Renal pelvis (tissue), 1 donor: ENCODE measurements at regions not wholly inside any gene's neighbourhood (a gene's known extent, or its start where the extent isn't known, plus 50 kb on each side); places are given as distances from the start of the nearest gene placed in this dataset.

Experiments used
- DNase-seq: peaks from one replicate; pipeline ENCODE4 v3.0.0-alpha.2; 2013

DNA sequence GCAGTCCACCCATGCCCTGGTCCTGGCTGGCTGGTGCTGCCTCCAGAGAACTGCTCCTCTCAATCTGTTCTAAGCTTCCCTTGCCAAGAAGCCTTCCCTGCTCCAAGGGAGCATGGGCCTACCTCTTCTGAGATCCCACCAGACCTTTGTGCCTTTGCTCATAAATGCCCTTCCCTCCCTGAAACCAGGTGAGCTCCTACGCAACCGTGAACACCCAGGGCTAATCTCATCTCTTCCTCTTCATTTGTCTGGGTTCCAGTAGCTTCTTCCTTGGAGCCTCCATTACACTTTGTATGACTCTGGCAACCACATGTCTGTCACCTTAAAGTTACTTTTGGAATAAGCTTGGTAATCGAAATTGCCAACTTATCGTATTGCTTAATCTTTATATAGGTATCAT, 270.6 kb downstream of the PBX3 start:
- DNase-seq, result no peak

GRCh38 chr9:126020836-126021235, 273.7 kb downstream of the PBX3 start:
- no peak for DNase-seq

DNA sequence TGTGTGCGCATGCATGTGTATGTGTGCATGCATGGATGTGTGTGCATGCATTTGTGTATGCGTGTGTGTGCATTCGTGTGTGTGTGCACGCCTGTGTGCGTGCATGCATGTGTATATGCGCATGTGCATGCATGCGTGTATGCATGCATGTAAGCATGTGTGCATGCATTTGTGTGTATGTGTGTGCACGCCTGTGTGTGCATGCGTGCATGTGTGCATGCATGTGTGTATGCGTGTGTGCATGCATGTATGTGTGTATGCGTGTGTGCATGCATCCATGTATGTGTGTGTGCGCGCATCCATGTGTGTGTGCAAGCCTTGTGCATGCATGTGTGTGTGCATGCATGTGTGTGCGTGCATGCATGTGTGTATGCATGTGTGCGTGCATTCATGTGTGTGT, 276.8 kb downstream of the PBX3 start:
- no peak for DNase-seq

GRCh38 chr9:126024581-126025230, 277.5 kb downstream of the PBX3 start:
- DNase-seq, result no peak

DNA sequence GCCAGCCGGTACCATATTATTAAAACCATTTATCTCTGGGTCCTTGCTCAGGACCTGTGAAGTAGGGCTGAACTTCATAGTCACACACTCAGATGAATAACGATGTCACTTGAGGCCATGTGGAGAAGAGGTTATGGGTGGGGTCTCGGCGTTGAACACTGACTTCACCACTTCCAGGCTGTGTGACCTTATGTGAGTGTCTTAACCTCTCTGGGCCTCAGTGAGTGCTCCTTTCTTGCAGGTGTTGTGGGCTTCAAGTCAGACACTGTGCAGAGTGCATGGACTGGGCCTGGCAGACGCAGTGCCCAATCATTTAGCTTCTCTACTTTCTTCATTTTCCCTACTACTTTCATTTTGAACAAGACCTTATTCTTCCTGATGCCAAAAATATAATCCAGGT, 278.8 kb downstream of the PBX3 start:
- no peak for DNase-seq

DNA sequence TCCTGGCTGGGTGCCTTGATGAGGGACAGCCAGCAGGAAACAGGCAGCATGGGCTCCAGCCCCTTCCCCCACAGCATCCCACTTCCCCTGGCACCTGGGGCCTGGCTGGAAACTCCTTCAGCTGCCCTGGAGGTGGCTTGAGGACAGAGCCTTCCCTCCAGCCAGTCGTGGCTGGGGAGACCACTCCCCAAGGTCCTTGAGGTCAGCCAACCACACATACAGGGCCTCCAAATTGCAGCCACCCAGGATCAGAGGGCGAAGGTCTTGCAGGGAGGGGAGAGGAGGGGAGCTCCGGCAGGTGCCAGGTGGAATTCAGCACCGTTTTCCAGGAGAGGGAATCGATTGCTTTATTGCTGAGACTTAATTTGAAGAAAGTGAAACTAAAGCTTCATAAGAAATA, 280.4 kb downstream of the PBX3 start:
- DNase-seq, result no peak

DNA sequence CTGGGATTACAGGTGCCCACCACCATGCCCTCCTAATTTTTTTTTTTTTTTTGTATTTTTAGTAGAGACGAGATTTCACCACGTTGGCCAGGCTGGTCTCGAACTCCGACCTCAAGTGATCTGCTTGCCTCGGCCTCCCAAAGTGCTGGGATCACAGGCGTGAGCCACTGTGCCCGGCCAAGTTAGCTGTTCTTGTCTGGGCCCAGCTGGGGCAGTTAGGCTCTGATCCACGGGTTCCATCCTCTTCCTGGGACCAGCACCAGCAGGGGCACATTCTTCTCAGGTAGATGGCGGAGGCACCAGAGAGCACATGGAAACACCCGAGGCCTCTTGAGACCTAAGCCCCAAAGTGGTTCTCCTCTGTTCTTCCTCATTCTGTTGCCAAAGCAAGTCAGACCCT, 281.6 kb downstream of the PBX3 start:
- DNase-seq, result no peak

DNA sequence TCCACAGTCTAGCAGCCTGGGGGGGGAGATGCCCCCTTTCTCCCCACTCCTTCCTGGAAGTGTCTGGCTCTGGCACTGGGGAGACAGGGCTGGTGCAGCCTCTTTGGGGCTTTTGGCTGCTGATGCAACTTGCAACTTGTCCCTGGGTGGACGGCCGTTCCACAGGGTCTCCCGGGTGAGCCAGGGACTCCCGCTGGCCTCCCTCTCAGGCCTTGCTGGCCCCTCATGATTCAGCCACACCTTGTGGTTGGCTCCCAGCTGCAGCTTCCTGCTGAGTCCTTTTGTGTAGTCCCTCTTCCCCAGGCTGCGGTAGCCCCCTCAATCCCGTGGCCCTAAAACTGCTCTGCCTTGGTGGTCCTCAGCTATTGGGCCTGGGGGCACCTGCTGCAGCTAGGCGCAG, 283.5 kb downstream of the PBX3 start:
- DNase-seq, result no peak

- DNase-seq, result no peak
Measured at GRCh38 chr9:126031116-126031515, 283.9 kb downstream of the PBX3 start.

GRCh38 chr9:126032135-126032534, 285.0 kb downstream of the PBX3 start:
- DNase-seq, result no peak

DNA sequence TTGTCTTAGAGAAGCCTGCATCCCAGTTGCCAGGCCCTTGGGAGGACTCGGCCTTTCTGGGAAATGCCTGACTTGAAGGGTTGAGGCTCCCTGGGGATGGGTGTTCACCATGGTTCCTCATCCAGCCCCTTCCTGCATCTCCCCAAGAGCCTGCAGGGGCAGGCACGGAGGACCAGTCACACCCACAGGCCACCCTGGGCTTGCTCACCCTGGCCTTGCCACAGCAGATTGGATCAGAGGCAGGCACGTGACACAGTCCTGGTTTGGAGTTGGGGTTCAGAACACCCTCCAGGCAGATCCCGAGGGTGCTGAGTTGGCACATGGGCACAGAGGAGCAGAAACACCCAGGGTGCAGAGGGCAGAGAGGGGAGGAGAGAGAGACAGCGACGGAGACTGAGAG, 286.1 kb downstream of the PBX3 start:
- no peak for DNase-seq

DNA sequence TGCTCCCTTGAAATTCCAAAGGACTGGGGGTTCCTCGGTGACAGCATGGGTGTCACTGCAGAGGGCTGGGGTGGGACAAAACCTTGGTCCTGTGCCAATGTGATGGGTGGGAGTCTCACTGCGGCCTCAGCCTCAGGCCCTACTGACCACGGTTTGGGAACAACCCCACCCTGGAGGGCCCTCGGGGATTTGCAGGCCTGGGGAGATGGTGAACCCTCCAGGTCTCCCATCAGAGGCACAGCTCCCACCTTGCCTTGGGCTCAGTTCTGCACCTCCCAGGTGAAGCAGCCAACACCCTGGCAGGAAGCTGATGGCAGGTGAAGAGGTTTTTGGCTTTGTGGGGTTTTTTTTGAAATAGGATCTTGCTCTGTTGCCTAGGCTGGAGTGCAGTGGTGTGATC, 286.8 kb downstream of the PBX3 start:
- no peak for DNase-seq

DNA sequence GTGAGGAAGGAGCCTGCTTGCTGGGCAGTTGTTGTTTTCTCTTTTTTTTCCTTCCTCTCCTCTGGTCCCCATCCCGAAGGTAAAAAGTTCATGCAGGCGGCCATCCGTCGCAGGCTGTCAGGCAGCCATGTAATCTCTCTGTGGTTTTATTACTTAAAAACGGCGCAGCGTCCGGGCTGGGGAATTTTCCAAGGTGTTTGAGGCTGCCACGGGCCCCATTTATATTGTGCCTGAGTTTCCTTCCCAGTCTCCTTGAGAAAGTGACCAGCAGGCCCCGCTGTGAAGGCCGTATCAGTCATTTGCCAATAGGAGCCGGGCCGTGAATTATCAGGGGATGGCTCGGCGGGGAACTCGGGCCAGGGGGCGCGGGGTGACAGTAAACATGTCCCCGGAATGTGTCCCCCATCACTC, 289.7 kb downstream of the PBX3 start:
- peak; percentile 57 for DNase-seq

- DNase-seq, result no peak
Measured at GRCh38 chr9:126038790-126039189, 287.8 kb upstream of the MVB12B start.

DNA sequence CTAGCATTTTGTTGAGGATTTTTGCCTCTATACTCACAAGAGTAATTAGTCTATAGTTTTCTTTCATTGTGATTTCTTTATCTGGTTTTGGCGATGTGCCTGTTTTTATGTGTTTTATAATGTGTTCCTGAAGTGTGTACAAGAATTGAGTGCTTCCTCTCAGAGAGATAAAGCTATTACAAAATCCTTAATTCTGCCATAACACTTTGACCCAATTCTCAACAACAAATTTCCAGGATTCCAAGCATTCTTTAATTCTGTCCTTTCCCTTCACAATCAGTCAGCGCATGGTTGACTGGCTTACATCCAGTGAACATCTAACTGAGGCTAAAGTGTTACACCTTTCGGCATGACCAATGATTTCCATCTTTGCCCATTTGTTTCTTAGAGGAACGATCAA, 282.9 kb upstream of the MVB12B start:
- no peak for DNase-seq

DNA sequence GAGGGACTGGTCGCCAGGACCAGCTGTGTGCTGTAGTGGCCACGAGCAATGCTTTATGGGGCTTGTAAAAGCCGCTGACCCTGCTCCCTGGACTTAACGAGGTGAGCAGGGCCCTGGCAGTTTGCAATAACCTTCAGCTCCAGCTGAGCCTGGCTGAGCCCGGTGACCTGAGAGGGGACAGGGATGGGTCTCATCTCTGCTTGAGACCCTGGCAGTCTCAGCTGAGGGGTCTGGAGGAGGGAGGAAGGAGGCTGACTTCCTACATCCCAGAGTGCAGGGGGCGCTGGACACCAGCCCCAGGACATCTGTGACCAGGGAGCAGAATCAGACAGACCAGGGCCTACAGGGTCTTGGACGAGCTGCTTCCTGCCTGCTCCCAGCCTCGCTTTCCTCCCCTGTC, 277.5 kb upstream of the MVB12B start:
- DNase-seq, result no peak

- DNase-seq, result no peak
Measured at GRCh38 chr9:126049896-126050604, 276.6 kb upstream of the MVB12B start.

GRCh38 chr9:126050605-126050990, 276.0 kb upstream of the MVB12B start:
- DNase-seq, result no peak

DNA sequence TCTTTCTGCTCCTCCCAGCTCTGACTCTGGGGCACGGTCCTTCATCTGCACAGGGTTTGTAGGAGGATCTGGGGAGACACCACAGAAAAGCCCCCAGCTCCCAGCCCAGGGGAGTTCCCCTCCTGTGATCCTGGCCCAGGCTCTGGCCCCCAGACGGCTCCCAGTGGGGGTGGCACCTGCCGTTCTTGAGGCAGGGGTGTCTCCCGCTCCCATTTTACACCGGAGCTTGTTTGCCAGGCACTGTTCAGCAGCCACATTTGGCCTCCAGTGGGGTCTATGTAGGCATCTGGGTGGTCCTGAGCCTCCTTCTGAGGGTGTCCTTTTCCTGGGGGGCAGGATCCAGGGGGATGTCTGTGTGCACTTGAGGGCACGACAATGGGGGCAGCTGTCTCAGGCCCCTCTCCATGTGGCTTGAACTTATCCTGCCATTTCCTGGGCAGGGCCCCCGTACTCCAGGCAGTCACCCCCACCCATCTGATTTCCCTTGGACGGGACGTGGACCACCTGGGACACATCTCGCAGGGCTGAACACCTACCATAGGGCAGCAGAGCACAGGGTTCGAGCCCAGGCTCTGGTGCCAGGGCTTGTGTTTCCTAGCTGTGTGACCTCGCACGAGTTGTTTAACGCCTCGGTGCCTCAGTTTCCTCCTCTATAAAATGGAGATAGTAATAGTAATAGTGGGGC, 275.0 kb upstream of the MVB12B start:
- no peak for DNase-seq

DNA sequence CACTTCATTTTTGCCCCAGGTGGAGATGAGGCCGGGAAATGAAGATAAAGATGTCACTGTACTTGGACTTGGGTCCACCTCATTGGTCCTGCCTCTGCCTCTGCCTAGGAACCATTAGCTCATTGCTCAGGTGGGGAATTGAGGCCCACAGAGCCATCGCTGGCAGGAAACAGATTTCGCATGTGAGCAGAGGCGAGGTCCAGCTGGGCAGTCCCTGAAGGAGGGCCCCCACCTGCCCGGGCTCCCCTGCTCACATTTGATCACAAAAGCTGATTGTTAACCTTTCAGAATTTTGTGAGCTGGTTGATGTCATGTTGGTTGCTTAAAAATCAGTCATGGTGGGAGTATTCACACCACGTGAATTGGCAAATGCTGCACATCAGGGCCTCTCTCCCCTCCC, 273.8 kb upstream of the MVB12B start:
- DNase-seq, result no peak

GRCh38 chr9:126053913-126054312, 272.7 kb upstream of the MVB12B start:
- no peak for DNase-seq

- no peak for DNase-seq
Measured at GRCh38 chr9:126055381-126055985, 271.1 kb upstream of the MVB12B start.
